DND-41 (cell line): ENCODE measurements at regions not wholly inside any gene's neighbourhood (a gene's known extent, or its start where the extent isn't known, plus 50 kb on each side); places are given as distances from the start of the nearest gene placed in this dataset.

Experiments used
- ATAC-seq: fragments of 200-7000 bp; cut with Tn5 transposase; 3 replicates; pipeline ENCODE4 v1.9.1; 2021; ENCODE audit warnings: low read depth; ENCODE audit not compliant: insufficient read depth
- DNase-seq: peaks from one replicate; pipeline ENCODE4 v3.0.0-alpha.2; 2020
- H2AFZ ChIP-seq: 2 replicates; pipeline ENCODE4 v1.6.0; 2012; ENCODE audit warnings: low read depth, low read length
- H3K27ac ChIP-seq: 2 replicates; pipeline ENCODE4 v1.5.1; 2012; ENCODE audit warnings: low read length, inconsistent platforms
- H3K27me3 ChIP-seq: fragments of 200-600 bp; sonication (generic); 2 replicates; pipeline ENCODE4 v1.6.0; 2012; ENCODE audit warnings: low read length, mild to moderate bottlenecking, inconsistent platforms; ENCODE audit not compliant: insufficient read depth, poor library complexity
- H3K36me3 ChIP-seq: 2 replicates; pipeline ENCODE4 v1.5.1; 2012; ENCODE audit warnings: low read length, inconsistent platforms; ENCODE audit not compliant: insufficient read depth
- H3K4me1 ChIP-seq: 2 replicates; pipeline ENCODE4 v1.5.1; 2012; ENCODE audit warnings: mild to moderate bottlenecking, low read length; ENCODE audit not compliant: insufficient read depth
- H3K4me2 ChIP-seq: 2 replicates; pipeline ENCODE4 v1.6.0; 2012; ENCODE audit warnings: mild to moderate bottlenecking, moderate library complexity, low read length, inconsistent platforms; ENCODE audit not compliant: insufficient read depth
- H3K4me3 ChIP-seq, 2 experiments: fragments of 200-600 bp in 1 of 2; shearing (Covaris generic) in 1 of 2; 2 replicates each; pipeline ENCODE4 v1.5.1; 2012 to 2016; ENCODE audit warnings: inconsistent platforms in 2 of 2, low read length in 2 of 2, mild to moderate bottlenecking in 2 of 2, low read depth in 1 of 2, moderate library complexity in 1 of 2
- H3K79me2 ChIP-seq: 2 replicates; pipeline ENCODE4 v1.6.0; 2012; ENCODE audit warnings: low read length, inconsistent platforms; ENCODE audit not compliant: insufficient read depth
- H3K9ac ChIP-seq: 2 replicates; pipeline ENCODE4 v1.6.0; 2012; ENCODE audit warnings: low read depth, mild to moderate bottlenecking, inconsistent platforms, low read length, moderate library complexity
- H3K9me3 ChIP-seq: 2 replicates; pipeline ENCODE4 v1.5.1; 2012; ENCODE audit warnings: low read length, moderate library complexity, mild to moderate bottlenecking, inconsistent platforms; ENCODE audit not compliant: insufficient read depth, severe bottlenecking
- H4K20me1 ChIP-seq: 2 replicates; pipeline ENCODE4 v1.6.0; 2012; ENCODE audit warnings: low read length; ENCODE audit not compliant: insufficient read depth
- CTCF ChIP-seq: IDR thresholded peaks from 2 replicates; pipeline ENCODE4 v1.5.1; 2012; ENCODE audit warnings: borderline replicate concordance, low read length, moderate library complexity, mild to moderate bottlenecking; ENCODE audit not compliant: poor library complexity, severe bottlenecking; ENCODE audit errors: extremely low read depth
- EZH2 ChIP-seq: IDR thresholded peaks from 3 replicates; pipeline ENCODE4 v1.6.1; 2012; ENCODE audit warnings: borderline replicate concordance, low read depth, mild to moderate bottlenecking, moderate library complexity, low read length, inconsistent platforms; ENCODE audit not compliant: severe bottlenecking

DNA sequence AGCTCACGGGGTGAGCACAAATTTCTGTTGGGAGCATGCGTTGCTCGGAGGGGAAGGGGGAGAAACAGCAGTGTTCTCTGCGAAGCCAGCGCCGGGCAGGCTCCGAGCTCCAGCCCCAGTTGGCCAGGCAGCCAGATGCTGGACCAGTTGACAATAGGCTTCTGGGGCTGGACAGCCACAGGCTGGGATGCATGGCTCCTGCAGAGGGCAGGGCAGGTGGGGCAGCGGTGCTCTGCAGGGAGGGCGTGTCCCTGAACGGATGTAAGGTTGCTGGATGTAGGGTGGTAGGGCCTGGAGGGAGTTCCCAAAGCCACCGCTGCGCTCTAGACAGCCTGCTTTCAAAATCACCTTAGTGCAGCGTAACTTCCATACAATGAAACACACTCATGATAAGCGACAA, 574.9 kb downstream of the GLRX3 start:
- Histone ChIP-seq H4K20me1 (no peaks in the 10 kb centered on the region), H3K9me3 (no peaks in the 10 kb centered on the region), H2AFZ (no peak overlapping the region), H3K27ac (no peak overlapping the region), H3K4me1 (no peaks in the 10 kb centered on the region), H3K9ac (no peak overlapping the region), H3K36me3 (no peaks in the 10 kb centered on the region), H3K4me2 (no peak overlapping the region), H3K27me3 (no peaks in the 10 kb centered on the region), H3K79me2 (no peaks in the 10 kb centered on the region), H3K4me3 (no peak overlapping the region)
- no peak for TF ChIP-seq CTCF
- TF ChIP-seq EZH2, result no peak
- no peak for DNase-seq
- no peak for ATAC-seq

GRCh38 chr10:130713135-130713534, 576.9 kb downstream of the GLRX3 start:
- no peak overlapping the region for H3K9ac ChIP-seq
- H3K36me3 ChIP-seq, result no peaks in the 10 kb centered on the region
- no peaks in the 10 kb centered on the region for H3K79me2 ChIP-seq
- ATAC-seq (no peak), DNase-seq (no peak)
- no peaks in the 10 kb centered on the region for H3K27me3 ChIP-seq
- no peaks in the 10 kb centered on the region for H4K20me1 ChIP-seq
- H2AFZ ChIP-seq, result no peak overlapping the region
- TF ChIP-seq EZH2 (no peak), CTCF (no peak)
- no peak overlapping the region for H3K4me2 ChIP-seq
- no peaks in the 10 kb centered on the region for H3K4me1 ChIP-seq
- H3K4me3 ChIP-seq, result no peak overlapping the region
- H3K9me3 ChIP-seq, result no peaks in the 10 kb centered on the region
- no peak overlapping the region for H3K27ac ChIP-seq

DNA sequence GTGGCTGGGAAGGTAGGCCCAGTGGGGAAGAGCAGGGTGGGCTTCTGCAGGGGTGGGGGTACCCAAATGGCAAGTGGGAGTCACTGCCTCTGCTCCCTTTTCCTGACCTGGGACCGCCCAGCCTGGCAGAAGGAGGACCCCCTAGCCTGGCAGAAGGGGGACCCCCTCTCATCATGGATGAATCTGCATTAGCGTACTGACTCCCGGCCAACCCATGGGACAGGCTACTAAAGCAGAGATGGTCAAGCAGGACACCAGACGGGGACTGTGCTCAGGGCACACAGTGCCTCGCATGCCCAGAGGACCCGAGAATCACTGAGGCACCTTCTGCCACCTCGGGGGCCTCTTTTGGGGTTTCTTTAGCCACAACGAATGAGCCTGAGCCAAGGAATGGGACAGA, 577.5 kb downstream of the GLRX3 start:
- Histone ChIP-seq H3K79me2 (no peaks in the 10 kb centered on the region), H3K9ac (no peak overlapping the region), H4K20me1 (no peaks in the 10 kb centered on the region), H2AFZ (no peak overlapping the region), H3K27ac (no peak overlapping the region), H3K4me2 (no peak overlapping the region), H3K4me1 (no peaks in the 10 kb centered on the region), H3K9me3 (no peaks in the 10 kb centered on the region), H3K4me3 (no peak overlapping the region), H3K36me3 (no peaks in the 10 kb centered on the region), H3K27me3 (no peaks in the 10 kb centered on the region)
- DNase-seq (no peak), ATAC-seq (no peak)
- TF ChIP-seq CTCF, result no peak
- TF ChIP-seq EZH2, result no peak
